ENCODE measurements at regions not wholly inside any gene's neighbourhood (a gene's known extent, or its start where the extent isn't known, plus 50 kb on each side); places are given as distances from the start of the nearest gene placed in this dataset.

GRCh38 chr4:96952610-96953009 lies 1112.7 kb downstream of the PDHA2 start:
- H3K9me2 ChIP-seq (ENCODE audit: insufficient read depth): no peaks in the 10 kb centered on the region
- no peaks in the 10 kb centered on the region for H3K79me2 ChIP-seq (replicated peaks; ENCODE audit: insufficient read depth)
- Mint-ChIP-seq H3K27me3 (ENCODE audit: insufficient read depth, low read depth, poor library complexity) (no peaks in the 10 kb centered on the region), H3K36me3 (ENCODE audit: low read depth) (no peaks in the 10 kb centered on the region), H3K27ac (no peak overlapping the region), H3K4me1 (peaks cover 10% of the 10 kb centered on the region; the same call in 2 of the 3 replicates), H3K4me3 (no peak overlapping the region), H3K9me3 (no peaks in the 10 kb centered on the region)
- no peak overlapping the region for H3K4me3 ChIP-seq
- H4K20me1 ChIP-seq (replicated peaks; ENCODE audit: insufficient read depth): no peaks in the 10 kb centered on the region
- no peaks in the 10 kb centered on the region for H3F3A ChIP-seq (replicated peaks; ENCODE audit: low read depth)
- no peak overlapping the region for H3K27ac ChIP-seq (ENCODE audit: low read depth)
- H2AFZ ChIP-seq: no peak overlapping the region
- ATAC-seq (no peak), DNase-seq (ENCODE audit: low spot score) (no peak)
- H3K27me3 ChIP-seq (ENCODE audit: insufficient read depth): no peaks in the 10 kb centered on the region
- H3K4me1 ChIP-seq (ENCODE audit: insufficient read depth): no peaks in the 10 kb centered on the region
- no peak overlapping the region for H3K4me2 ChIP-seq
- H3K36me3 ChIP-seq (ENCODE audit: insufficient read depth): no peaks in the 10 kb centered on the region
- TF ChIP-seq CREB1 (CRISPR knock-in tag; IDR thresholded peaks at IDR 0.05; ENCODE audit: low read depth): no peak
- TF ChIP-seq NANOG (IDR thresholded peaks at IDR 0.05; ENCODE audit: borderline replicate concordance): no peak
- no peak for TF ChIP-seq ZNF114 (CRISPR knock-in tag; IDR thresholded peaks at IDR 0.05)
- TF ChIP-seq CTCF (conservative IDR thresholded peaks at IDR 0.05; ENCODE audit: low read depth in 2 of 2): no peak
- no peak for TF ChIP-seq JUNB (IDR thresholded peaks at IDR 0.05; ENCODE audit: unreplicated experiment)
- no peak for TF ChIP-seq ZNF331 (CRISPR knock-in tag; IDR thresholded peaks at IDR 0.05; ENCODE audit: low read depth)
- TF ChIP-seq EZH2phosphoT487 (IDR thresholded peaks at IDR 0.05; ENCODE audit: unreplicated experiment): no peak

- H3K27me3 Mint-ChIP-seq (ENCODE audit: insufficient read depth, low read depth, poor library complexity): no peaks in the 10 kb centered on the region
- no peak overlapping the region for H3K27ac ChIP-seq (ENCODE audit: low read depth)
- H3K4me2 ChIP-seq: no peak overlapping the region
- no peak for TF ChIP-seq CTCF (conservative IDR thresholded peaks at IDR 0.05; ENCODE audit: low read depth in 2 of 2)
- no peaks in the 10 kb centered on the region for H3K9me3 Mint-ChIP-seq
- H3K36me3 Mint-ChIP-seq (ENCODE audit: low read depth): no peaks in the 10 kb centered on the region
- no peak overlapping the region for H3K4me3 Mint-ChIP-seq
- H3K36me3 ChIP-seq (ENCODE audit: insufficient read depth): no peaks in the 10 kb centered on the region
- H3F3A ChIP-seq (replicated peaks; ENCODE audit: low read depth): no peaks in the 10 kb centered on the region
- no peak overlapping the region for H2AFZ ChIP-seq
- no peaks in the 10 kb centered on the region for H3K79me2 ChIP-seq (replicated peaks; ENCODE audit: insufficient read depth)
- no peak overlapping the region for H3K4me3 ChIP-seq
- H3K4me1 ChIP-seq (ENCODE audit: insufficient read depth): no peaks in the 10 kb centered on the region
- no peak for ATAC-seq
- no peaks in the 10 kb centered on the region for H4K20me1 ChIP-seq (replicated peaks; ENCODE audit: insufficient read depth)
- H3K4me1 Mint-ChIP-seq: peaks cover 10% of the 10 kb centered on the region; the same call in 2 of the 3 replicates
- H3K9me2 ChIP-seq (ENCODE audit: insufficient read depth): no peaks in the 10 kb centered on the region
- no peaks in the 10 kb centered on the region for H3K27me3 ChIP-seq (ENCODE audit: insufficient read depth)
- no peak for DNase-seq (ENCODE audit: low spot score)
- no peak overlapping the region for H3K27ac Mint-ChIP-seq
Measured at GRCh38 chr4:96955226-96955625, 1115.3 kb downstream of the PDHA2 start.

Measured in GM23338 (cell line).